ENCODE measurements at regions not wholly inside any gene's neighbourhood (a gene's known extent, or its start where the extent isn't known, plus 50 kb on each side); places are given as distances from the start of the nearest gene placed in this dataset.

DNA sequence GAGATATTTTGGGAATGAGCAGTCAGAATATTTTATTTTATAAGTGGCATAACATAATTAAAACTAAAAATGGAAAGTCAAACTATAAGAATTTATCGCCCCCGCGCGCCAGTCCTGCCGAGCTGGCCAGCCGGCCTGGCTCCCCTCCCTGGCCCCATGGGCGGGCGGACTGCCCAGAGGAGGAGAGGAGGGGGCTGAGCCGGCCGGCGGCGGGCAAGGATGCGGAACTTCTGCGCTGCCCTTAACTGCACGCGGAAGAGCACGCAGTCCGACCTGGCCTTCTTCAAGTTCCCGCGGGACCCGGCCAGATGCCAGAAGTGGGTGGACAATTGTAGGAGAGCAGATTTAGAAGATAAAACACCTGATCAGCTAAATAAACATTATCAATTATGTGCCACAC, 96.8 kb downstream of the DKK1 start:
- no peak for TF ChIP-seq JUND (IDR thresholded peaks at IDR 0.05; ENCODE audit: low read depth)
- in situ Hi-C loops (cut with HindIII; ENCODE audit: low pct_unique_long_range_greater_than_20kb, low sequenced_read_pairs) = no loop called here
- DNase-seq (ENCODE audit: low read depth in 1 of 2, low spot score in 1 of 2) = no peak

DNA sequence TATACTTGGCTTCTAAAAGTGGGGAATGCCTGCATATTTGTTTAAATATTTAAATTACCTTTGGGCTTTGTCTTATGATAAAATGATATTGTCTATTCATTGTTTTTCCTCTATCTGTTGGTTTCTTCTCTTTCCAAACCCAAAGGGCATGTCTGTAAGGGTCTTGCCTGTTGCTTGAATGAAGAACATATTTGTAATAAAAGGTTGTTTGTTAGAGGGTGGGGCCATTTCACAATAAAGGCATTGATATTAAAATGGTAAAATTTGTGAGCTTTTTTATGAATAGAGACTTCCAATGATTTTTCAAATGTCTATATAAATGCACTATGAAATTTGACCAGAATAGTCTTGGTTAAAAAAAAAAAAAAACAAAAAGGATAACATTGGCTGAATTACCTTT, 105.2 kb downstream of the DKK1 start:
- in situ Hi-C loops (cut with HindIII; ENCODE audit: low pct_unique_long_range_greater_than_20kb, low sequenced_read_pairs) = no loop called here
- no peak for TF ChIP-seq JUND (IDR thresholded peaks at IDR 0.05; ENCODE audit: low read depth)
- no peak for DNase-seq (ENCODE audit: low read depth in 1 of 2, low spot score in 1 of 2)

DNA sequence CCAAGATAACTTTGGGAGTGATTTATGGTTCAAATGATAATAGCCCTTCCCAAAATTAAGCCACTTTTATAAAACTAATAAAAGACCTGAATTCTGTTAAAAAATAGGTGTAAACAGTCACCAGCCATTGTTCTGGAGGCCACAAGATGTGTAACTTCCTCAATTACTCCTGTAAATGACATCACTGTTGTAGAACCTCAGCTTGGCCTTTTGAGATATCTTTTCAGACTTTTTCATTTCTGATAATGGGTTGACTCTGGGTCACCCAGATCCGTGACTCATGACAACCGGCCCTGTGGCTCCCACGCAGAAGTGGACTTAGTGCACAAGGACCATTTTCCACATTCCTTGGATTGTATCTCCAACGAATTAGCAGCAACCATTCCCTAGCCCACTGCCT, 106.6 kb downstream of the DKK1 start:
- in situ Hi-C loops (cut with HindIII; ENCODE audit: low pct_unique_long_range_greater_than_20kb, low sequenced_read_pairs) = no loop called here
- DNase-seq (ENCODE audit: low read depth in 1 of 2, low spot score in 1 of 2) = no peak
- no peak for TF ChIP-seq JUND (IDR thresholded peaks at IDR 0.05; ENCODE audit: low read depth)

DNA sequence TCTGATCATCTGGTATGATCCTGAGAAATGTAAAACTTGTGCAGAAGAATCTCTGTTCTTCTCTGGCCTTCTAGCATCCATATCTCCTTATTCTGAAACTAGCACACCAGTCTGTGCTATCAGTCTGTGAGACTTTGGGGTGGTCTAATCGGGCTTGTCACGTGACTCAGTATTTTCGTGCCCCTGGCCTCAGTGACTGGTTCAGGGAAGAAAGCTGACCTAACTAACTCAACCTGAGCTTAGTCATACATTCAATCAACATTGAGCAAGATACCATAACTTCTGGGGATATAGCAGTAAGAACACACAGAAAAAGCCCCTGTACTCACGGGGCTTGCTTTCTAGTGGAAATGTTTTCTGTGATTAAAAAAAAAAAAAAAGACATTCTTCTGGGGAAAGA, 109.3 kb downstream of the DKK1 start:
- in situ Hi-C loops (cut with HindIII; ENCODE audit: low pct_unique_long_range_greater_than_20kb, low sequenced_read_pairs) = no loop called here
- DNase-seq (ENCODE audit: low read depth in 1 of 2, low spot score in 1 of 2) = no peak
- no peak for TF ChIP-seq JUND (IDR thresholded peaks at IDR 0.05; ENCODE audit: low read depth)

DNA sequence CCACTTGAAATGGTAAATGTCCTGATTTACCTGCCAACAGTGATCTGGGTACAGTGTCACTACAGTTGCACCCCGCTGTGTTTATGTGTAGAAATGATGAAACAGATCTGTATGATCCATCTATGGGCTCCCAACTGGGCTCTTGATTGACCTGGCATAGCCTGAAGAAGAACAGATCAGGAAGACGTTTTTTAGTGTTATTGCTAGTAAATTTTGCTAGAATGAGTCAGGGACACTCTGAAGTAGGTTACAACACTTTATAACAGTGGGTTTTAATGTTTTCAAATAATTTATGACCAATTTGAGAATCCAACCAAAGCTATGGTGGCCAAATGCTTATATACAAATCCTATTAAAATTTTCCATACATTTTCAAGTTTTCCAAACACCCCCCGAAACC, 110.3 kb downstream of the DKK1 start:
- in situ Hi-C loops (cut with HindIII; ENCODE audit: low pct_unique_long_range_greater_than_20kb, low sequenced_read_pairs) = no loop called here
- DNase-seq (ENCODE audit: low read depth in 1 of 2, low spot score in 1 of 2) = no peak
- no peak for TF ChIP-seq JUND (IDR thresholded peaks at IDR 0.05; ENCODE audit: low read depth)

DNA sequence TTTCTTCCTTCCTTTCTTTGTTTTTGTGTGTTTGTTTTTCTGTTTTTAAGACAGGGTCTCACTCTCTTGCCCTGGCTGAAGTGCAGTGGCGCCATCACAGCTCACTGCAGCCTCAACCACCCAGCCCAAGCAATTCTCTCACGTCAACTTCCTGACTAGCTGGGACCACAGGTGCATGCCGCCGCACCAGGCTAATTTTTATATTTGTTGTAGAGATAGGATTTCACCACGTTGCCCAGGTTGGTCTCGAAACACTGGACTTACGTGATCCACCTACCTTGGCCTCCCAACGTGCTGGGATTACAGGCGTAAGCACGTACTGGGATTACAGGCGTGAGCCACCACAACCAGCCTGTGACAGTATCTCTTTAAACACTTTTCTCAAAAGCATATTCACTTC, 120.7 kb downstream of the DKK1 start:
- in situ Hi-C loops (cut with HindIII; ENCODE audit: low pct_unique_long_range_greater_than_20kb, low sequenced_read_pairs) = no loop called here
- TF ChIP-seq JUND (IDR thresholded peaks at IDR 0.05; ENCODE audit: low read depth) = no peak
- DNase-seq (ENCODE audit: low read depth in 1 of 2, low spot score in 1 of 2) = no peak

DNA sequence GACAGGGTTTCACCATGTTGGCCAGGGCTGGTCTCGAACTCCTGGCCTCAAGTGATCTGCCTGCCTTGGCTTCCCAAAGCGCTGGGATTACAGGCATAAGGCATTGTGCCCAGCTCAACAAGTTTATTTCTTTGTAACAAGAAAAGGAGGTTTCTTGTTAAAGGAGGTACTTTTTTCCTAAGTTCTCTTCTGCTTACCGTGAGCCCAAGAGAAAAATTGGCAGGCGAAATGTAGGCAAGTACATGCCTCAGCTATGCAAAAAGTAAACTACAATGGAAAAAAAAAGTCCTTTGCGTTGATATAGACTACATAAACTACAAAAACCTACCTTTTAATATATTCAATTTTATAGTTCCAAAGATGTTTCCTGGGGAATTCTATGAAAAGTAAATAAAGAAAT, 122.6 kb downstream of the DKK1 start:
- DNase-seq (ENCODE audit: low read depth in 1 of 2, low spot score in 1 of 2) = no peak
- TF ChIP-seq JUND (IDR thresholded peaks at IDR 0.05; ENCODE audit: low read depth) = no peak
- in situ Hi-C loops (cut with HindIII; ENCODE audit: low pct_unique_long_range_greater_than_20kb, low sequenced_read_pairs) = no loop called here

DNA sequence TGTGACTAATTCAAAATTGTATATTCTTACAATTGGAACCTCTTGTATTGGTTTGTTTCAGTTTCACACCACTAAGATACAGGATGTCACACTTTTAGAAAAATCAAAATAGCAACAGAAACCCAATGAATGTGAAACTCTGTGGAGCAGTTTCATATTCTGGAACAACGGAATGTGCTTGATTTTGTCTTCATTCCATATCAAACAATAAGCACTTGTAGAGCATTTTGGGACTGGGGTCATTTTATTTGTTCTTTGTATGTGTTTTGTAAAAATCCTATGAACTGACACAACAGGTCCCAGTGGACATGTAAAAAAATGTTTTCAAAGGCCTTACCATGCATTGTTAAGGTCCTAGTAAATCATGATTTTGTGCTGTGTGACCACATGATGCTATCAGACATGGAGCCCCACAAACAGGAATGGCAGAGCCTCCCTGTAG, 123.1 kb downstream of the DKK1 start:
- no peak for TF ChIP-seq JUND (IDR thresholded peaks at IDR 0.05; ENCODE audit: low read depth)
- DNase-seq (ENCODE audit: low read depth in 1 of 2, low spot score in 1 of 2) = no peak
- in situ Hi-C loops (cut with HindIII; ENCODE audit: low pct_unique_long_range_greater_than_20kb, low sequenced_read_pairs) = no loop called here

DNA sequence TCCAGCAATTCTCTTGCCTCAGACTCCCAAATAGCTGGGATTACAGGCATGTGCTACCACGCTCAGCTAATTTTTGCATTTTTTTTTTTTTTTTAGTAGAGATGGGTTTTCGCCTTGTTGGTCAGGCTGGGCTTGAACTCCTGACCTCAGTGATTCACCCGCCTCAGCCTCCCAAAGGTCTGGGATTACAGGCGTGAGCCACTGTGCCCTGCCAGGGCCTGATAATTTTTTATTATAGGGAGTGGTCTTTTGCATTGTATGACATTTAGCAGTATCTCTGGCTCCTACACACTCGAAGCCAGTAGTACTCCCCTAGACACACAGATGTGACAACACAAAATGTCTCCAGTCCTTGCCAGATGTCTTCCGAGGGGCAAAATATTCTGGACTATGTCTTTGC, 124.0 kb downstream of the DKK1 start:
- DNase-seq (ENCODE audit: low read depth in 1 of 2, low spot score in 1 of 2) = no peak
- in situ Hi-C loops (cut with HindIII; ENCODE audit: low pct_unique_long_range_greater_than_20kb, low sequenced_read_pairs) = no loop called here
- TF ChIP-seq JUND (IDR thresholded peaks at IDR 0.05; ENCODE audit: low read depth) = no peak

DNA sequence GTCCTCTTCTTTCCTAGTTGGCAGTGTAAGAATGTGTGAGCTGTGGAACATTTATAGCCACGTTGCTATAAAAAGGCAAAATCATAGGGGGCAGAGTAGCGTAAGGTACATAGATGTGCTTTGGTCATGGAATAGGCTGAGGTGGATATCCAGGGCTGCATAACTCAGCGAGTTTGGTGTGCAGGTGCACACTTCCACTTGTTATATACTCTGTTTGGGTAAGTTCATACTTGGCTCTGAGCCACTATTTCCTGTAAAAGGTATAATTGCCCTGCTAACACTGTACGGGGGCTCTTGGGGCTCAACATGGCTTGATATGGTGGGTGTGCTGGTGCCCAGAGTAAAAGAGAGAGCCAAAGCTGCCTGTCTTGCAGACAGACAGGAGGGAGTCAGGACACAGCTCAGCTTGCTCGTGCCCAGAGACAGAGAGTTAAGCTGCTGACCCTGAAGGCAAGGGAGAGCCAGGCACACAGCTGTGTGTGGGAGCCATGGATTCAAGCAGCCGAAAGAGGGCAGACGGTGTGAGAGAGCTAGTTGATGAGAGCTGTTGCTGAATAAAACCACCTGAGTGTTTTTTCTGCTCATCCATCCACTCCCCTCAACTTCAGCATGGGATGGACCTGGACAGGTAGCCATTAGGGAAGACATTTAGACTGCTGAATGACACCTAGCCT, 126.7 kb downstream of the DKK1 start:
- TF ChIP-seq JUND (IDR thresholded peaks at IDR 0.05; ENCODE audit: low read depth) = no peak
- in situ Hi-C loops (cut with HindIII; ENCODE audit: low pct_unique_long_range_greater_than_20kb, low sequenced_read_pairs) = no loop called here

DNA sequence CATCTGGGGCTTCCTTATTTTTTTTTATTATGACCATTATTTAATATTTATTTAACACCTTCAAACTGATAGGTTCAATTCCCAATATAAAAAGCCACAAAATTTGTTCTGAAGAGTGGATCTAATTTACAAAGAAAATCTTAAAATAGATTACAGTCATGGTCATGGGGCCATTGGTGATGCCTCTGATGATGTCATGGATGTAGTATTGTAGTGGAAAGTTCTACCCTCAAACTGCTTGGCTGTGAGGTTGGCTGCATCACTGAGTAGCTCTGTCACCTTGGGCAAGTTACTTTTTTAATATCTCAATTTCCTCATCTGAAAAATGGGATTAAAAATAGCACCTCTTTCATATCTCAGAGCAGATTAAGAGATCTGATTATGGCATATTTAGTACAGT, 128.5 kb downstream of the DKK1 start:
- in situ Hi-C loops (cut with HindIII; ENCODE audit: low pct_unique_long_range_greater_than_20kb, low sequenced_read_pairs) = no loop called here
- DNase-seq (ENCODE audit: low read depth in 1 of 2, low spot score in 1 of 2) = no peak
- no peak for TF ChIP-seq JUND (IDR thresholded peaks at IDR 0.05; ENCODE audit: low read depth)

More for the DNA sequence above, 126.7 kb downstream of the DKK1 start:
- peak in 1 of 2 experiments; percentile 24 for DNase-seq (ENCODE audit: low read depth in 1 of 2, low spot score in 1 of 2)

DNA sequence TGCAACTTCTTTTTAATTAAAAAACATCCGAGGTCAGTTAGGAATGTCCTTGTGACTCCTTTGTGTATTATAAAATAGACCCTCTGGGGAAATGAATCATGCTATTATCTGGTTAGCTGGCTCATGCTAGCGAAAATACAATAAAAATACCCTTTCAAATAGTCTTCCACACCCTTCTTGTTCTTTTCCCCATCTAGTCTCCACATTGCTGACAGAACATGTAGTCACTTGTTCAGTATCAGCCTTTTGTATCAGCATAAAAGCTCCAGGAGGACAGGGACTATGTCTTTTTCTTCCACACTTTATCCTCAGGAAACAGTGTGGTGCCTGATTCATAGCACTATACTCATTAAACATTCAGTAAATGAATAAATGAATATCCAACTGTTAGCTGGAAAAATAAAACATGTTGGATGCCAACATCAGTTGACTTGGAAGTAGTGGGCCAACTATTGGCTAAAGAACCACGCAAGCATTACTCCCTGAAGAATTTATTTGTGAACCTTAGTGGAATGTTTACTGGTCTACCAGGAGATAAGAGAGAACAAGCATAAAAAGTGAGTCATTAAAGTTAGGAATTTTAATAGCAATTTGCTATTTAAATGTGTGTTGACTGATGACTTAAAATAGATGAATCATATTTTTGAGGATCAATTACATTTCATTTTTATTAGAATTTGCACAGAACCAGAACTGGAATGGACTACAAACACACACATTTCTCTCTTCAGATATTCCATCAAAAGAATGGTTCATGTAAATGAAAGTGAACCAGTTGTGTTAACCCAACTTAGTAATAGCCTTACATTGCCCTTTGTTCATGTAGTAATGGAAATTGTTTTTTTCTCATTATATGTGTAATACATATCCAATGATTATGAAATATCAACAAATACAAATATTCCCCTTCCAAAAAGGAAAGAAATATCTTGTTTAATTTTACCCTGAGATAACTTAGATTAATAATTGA, 129.6 kb downstream of the DKK1 start:
- in situ Hi-C loops (cut with HindIII; ENCODE audit: low pct_unique_long_range_greater_than_20kb, low sequenced_read_pairs) = no loop called here
- DNase-seq (ENCODE audit: low read depth in 1 of 2, low spot score in 1 of 2) = peak; percentile 23 to 80
- TF ChIP-seq JUND (IDR thresholded peaks at IDR 0.05; ENCODE audit: low read depth) = peak; percentile 98

DNA sequence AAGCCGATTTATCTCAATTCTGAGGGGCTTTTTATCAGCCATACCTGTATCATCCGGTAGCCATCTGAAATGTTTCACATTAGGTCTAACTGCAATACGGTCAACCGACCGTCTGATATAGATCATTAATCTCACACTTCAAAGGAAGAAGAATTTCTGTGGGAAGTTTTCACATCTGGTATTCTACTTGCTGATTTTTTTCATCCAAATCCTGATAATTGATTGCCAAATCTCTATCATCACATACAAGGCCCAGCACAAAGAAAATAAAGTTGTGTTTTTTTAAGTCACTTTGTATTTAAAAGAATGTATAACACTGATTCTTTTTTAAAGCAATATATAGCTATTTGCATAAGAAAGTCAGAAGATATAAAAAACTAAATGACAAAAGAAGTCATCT, 132.3 kb downstream of the DKK1 start:
- in situ Hi-C loops (cut with HindIII; ENCODE audit: low pct_unique_long_range_greater_than_20kb, low sequenced_read_pairs) = no loop called here
- no peak for TF ChIP-seq JUND (IDR thresholded peaks at IDR 0.05; ENCODE audit: low read depth)
- no peak for DNase-seq (ENCODE audit: low read depth in 1 of 2, low spot score in 1 of 2)

All from T47D (cell line).